Fibroblast of skin of right biceps (primary cell): ENCODE measurements at regions not wholly inside any gene's neighbourhood (a gene's known extent, or its start where the extent isn't known, plus 50 kb on each side); places are given as distances from the start of the nearest gene placed in this dataset.

Experiments
- DNase-seq: peaks from one replicate; pipeline ENCODE4 v3.0.0-alpha.2; 2013

DNA sequence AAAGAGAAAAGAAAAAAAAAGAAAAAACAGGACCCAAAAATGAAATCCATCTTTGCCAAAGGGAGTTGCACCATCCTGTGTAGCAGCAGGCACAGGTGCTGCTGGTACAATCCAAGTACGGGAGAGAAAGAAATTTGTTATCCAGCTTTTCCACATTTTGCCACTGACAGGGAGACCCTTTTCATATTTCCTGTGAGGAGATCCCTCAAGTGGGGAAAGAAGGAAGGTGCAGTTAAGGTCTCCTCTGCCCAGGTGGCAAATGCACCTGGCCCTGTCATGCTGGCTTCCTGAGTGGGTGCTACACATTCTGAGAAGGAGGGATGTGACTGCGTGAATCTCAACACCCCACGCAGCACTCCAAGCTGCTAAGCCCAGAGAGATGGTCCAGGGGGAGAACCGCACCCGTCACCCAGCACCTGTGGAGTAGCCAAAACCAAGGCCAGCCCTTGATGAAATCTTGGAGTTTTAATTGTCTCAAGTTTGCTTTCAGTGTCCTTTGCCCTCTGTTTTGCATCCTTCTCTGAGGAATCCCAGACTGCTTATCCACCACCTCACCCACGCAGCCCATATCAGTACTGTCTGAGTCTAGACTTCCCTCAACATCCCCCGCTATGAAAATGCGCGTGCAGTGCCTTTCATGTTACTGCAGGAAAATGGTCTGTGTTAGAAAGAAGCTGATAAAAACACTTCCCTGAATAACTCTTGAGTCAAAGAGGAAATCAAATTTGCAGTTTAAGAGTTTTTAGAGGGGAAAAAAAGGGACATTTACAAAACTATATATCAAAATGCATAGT lies 141.9 kb upstream of the THBS1 start:
- DNase-seq = no peak

DNA sequence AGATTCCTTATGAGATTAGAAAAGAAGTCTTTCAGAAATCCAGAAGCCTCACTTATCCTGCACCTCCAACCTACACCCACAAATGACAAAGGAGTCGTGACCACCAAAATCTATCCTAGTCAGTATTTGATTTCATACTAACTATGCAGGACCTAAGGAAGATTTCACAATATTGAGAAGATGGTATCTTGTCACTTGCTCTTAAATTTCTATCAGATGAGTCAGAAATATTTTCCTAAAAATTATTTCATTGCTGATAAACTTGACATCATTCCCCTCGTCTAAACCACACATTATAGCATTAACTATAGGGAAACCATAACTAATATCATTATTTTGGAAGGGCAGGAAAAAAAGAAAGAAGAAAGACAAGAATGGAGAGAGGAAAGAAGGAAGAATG lies 138.0 kb upstream of the THBS1 start:
- peak; percentile 41 for DNase-seq

DNA sequence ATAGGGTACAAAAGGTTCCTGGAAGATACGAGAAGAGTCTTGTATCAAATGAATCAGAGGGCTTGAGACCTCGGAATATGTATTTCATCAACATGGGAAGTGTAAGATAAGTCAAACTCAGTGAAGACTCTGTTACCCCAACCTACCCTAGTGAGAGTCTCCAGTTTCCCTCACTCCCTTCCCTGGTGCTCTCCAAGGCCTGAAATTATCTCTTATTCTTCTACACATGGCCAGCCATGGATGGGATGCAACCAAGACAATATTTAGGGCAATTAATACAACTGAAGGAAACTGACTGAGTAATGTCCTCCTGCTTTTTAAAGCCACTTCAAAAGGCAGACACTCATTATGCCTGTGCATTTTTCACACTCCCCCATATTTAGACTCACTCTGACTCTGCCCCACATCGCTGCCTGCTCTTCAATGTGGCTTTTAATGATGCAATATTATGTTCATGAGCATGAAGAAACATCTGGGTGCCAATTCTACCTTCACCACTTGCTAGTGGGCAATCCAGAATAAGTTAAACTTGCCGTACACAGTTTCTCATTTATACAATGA lies 137.1 kb upstream of the THBS1 start:
- no peak for DNase-seq

DNA sequence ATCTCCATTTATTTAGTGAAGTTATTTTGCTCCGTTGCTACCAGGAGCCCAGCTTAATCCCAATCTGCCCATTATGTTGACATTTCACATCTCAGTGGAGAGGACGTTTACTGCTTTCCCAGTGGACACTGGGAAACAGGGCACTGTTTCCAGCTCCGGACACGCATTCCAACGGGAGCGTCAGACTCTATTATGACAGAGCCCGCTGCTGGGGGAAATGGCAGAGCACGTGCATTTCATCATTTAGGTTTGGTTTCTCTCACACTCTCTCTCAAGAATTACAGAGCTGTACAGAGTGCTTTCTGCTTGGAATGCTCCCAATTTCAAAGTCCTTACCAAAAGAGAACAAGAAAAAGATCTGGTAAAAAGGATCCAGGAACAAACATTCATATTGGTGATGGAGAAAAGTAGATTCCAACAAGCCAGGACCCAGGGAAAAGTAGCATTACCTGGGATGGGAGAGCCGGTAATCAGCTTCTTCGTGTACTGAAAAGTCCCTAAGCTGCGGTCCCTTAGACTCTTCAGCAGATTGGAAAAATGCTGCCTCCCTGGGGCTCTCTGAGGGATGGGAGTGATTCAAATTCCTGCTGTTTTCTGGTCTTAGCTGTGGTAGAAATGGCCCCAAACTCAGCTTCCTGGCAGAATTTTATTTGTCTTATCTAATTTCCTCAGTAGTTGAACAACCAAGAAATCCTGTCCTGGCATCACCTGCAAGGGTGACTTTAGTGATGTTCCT lies 136.0 kb upstream of the THBS1 start:
- DNase-seq = no peak

DNA sequence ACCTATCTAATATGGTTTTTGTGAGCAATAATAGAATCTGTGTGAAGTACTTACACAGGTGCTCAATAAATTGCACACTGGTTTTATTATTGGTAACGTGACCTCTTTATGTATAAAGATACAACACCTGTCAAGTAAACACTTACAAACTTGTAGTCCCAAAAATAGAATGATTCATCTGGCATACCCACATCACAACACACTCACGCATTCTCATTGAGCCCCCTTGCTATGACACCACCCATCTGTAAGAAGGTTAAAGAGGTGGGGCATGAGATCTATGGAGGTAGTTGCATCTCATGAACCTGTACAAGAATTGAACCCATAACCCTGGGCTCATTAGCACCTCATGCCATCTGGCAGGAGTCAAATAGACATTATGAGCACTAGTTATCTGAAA lies 134.9 kb upstream of the THBS1 start:
- DNase-seq = no peak

DNA sequence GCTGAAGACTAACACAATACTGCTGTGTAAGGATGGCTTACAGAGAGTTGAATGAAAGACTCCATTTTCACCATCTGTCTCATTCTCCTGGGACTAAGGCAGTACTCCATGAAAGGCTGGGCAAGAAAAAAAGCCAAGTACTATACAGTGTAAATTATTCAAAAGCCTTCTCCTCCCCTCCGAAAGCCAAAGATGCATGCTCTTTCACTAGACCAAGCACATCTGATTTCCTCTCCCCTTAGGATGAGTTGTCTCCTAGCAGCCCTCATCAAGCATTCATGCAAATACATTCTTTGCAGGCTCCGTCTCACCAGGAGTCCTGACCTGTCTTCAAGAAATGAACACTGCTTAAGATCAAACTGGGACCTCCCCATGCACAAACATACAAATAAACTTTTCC lies 133.5 kb upstream of the THBS1 start:
- no peak for DNase-seq

DNA sequence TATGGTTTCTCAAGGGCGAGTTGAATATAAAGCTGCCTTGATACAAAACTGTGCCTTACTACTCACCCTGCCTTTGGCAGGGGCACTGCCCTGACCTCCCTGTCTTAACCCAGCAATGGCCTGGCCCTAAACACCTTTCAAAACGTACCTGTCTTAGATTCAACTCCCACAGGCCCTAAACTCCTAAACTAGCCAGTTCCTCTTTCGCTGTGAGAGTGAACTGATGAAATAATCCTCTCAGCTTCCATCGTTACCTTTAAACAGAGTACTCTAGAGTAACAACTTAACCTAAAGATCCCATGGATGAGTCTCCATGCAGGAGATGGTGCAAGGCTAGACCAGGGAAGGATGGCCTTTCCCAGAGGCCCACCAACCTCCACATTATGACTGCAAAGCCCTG lies 133.0 kb upstream of the THBS1 start:
- DNase-seq = no peak

DNA sequence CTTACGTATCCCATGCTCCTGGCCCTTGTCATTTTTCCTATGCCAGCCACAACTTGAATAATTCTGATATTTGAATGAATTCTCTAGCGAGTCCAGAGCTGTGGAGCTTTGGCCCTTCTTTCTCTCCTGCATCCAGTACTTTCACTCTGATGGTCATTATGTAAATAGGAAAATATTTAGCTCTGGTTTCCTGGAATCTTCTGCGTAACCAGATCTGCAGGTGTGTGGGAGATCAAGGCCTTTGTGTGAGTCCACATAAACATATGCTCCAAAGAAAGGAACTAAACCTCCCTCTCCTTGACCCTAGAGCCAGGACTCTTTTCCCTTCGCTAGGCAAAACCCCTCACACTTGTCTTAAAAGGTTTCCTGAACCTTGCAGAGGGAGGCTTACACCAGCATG lies 132.5 kb upstream of the THBS1 start:
- no peak for DNase-seq

DNA sequence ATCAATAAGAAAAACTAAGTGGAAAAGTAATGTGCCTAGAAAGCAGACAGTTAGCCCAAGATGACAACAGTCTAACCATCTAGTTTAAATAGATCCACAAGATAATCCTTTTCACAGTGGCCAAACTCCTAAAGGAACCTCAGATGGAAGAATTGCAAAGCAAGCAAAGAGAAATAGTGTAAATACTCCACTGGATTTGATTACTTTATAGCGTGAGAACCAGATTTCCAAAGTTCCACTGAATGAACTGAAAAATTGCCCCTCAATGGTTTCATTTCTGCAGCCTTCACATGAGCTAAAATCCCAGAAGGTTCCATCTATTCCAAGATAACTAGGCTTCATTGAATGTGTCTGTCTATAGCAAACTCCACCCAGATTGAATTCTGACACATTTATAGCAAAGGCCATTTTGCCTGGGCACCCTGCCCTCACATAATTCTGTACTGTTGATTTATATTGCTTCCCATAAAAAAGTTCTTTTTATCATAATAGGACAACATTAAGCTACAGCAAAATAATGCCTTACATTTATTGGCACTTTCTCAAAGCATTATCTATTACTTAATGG lies 129.7 kb upstream of the THBS1 start:
- DNase-seq = no peak

DNA sequence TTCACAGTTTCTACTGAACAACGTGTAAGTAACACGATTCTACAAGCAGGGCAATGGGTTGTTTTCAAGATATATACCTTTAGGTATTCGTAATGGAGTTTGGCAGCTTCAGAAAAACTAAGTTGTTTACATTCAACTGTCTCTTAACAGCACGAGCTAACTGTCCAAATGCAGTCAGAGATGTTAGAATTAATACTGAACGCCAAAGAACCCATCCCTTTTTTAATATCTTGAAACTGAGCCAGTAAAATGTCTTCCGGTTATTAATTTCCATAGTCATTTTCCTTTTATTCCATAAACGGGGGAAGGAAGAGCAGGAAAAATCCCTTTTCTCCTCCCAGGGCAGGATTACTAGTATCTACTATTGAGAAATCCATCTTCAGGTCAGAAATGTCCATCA lies 129.0 kb upstream of the THBS1 start:
- DNase-seq = no peak

DNA sequence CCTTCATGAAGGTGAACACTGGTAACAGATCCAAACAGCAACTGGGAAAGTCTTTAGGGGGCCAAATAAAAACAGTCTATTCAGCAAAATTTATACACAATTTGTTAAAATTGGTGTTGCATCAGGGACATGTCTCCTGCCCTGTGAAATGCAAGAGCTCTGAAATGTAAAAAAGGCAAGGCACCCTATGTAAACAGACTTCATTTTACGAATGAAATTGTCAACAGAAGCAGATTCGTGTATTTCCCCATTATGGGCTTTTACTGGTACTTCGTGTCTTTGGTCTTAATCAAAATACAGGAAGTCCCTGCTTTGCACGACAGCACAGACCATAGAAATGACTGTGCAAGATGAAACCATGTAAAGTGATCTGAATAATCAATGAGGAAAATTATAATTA lies 127.3 kb upstream of the THBS1 start:
- DNase-seq = no peak

DNA sequence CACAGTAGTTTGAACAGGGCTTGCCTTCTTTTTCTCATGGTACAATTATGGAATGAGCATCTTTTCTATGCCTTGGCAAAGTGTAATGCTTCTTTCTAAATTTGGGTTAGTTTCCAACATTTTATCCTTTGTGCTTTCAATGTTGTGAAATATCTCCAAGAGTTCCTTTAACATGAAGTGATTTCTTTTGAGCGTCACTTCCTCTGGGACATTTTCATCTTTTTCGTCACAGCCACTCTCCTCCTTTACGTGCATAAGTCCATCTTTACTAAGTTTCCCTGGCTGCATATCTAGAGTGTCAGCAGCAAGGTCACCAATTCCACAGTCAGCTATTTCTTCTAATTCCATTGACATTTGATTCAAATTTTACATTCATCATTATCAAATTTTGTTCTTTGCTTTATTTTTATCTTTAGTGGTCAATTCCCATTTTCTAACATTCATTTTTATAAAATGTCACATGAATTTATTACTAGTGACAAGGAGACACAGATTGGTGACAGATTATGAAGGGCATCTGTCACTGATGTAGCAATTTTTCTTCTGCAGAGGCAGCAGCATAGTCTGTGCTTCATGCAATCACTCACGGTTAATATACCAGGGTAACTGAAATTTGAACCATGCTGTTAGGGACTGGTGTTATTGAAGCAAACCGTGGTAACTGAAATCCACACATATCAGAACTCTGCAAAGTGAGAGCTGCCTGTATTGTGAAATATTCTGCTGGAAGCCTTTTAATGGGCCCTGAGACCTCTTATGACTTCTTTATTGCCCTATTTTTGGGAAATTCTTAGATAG lies 126.5 kb upstream of the THBS1 start:
- peak; percentile 57 for DNase-seq

DNA sequence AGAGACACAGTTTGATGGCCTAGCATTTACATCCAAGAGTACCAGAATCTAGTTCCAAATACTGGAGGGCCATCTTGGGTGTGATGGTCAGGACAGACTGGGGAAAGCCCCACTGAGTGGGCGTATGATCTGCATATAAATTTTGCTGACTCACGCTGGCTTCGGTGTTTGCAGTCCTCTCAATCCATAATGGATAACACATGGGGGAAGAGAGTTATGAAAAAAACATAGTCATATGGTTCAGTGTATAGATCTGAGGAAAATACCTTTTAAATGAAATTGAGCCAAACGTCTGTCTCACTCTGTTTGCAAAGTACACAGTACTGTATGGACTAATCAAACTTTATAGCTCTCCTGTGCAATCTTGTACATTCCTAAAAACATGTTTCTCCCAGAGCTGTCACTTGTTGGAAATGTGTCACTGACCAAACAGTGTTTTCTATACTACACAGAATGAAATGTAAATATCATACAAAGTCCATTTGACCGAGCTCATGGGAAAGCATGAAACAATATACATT lies 125.3 kb upstream of the THBS1 start:
- DNase-seq = peak; percentile 91

DNA sequence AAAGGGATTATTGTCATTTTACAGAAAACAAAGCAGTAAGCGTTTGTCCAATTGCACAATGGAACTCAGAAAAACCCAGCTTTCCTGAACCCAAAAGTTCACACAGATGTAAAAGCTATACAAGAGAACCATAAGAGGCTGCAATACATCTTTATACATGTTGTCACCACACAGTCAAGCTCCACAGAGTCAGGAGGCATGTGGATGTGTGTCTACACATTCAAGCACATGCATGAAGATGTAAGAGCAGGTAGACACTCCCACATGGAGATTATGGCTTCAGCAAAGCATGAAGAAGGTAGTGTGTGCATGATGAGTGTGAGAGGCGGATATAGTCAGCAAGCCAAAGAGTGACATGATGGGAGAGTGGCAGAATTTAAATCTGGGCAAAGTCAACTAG lies 124.7 kb upstream of the THBS1 start:
- DNase-seq = no peak

DNA sequence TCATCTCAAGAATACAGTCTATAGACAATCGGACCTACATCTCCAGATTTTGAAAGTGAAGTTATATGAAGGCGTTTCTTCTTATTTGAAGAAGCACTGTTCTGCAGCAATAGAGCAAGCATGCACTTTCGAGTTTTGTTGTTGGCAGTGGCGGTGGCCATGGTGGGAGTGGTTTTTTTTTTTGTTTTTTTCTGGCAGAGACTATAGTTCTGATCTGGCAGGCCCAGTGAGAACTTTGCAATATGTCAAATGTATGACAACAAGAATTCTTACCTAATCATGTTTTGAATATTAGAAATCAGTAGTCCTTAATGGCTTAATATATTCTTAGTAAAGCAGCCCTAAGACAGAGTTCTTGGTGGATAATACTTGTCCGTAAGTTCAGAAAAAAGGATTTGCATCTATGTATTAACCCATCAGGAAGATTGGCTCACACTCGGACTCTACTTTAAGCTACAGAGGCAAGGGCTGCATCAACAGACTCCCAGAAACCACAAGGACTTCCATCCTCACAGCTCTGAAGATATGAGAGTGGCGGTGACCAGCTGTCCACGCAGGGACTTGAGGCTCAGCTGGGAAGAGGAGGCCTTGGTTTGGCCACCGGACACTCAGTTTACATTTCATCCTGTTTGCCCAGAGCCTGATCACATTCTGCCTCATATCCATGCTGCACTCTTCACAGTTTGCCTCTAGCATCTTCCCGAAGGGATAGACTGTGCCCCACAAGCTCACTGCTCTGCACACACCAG lies 124.1 kb upstream of the THBS1 start:
- DNase-seq = no peak

DNA sequence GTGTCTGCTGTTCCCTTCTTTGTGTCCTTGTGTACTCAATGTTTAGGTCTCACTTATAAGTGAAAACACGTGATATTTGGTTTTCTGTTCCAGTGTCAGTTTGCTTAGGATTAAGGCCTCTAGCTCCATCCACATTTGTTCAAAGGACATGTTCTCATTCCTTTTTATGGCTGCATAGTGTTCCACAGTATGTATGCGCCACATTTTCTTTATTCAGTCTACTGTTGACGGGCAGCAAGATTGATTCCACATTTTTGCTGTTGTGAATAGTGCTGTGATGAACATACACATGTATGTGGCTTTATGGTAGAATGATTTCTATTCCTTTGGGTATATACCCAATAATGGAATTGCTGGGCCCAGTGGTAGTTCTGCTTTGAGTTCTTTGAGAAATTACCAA lies 122.7 kb upstream of the THBS1 start:
- no peak for DNase-seq

DNA sequence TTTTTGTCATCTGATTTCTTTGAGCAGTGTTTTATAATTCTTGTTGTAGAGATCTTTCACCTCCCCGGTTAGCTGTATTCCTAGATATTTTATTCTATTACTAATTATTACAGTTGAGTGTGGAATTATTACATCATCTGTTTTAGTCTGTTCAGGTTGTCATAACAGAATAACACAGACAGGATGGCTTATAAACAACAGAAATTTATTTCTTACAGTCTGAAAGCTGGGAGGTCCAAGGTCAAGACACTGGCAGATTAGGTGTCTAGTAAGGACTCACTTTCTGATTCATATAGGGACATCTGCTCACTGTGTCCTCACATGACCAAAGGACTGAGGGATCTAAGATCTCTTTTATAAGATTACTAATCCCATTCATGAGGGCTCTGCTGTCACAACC lies 121.3 kb upstream of the THBS1 start:
- no peak for DNase-seq

DNA sequence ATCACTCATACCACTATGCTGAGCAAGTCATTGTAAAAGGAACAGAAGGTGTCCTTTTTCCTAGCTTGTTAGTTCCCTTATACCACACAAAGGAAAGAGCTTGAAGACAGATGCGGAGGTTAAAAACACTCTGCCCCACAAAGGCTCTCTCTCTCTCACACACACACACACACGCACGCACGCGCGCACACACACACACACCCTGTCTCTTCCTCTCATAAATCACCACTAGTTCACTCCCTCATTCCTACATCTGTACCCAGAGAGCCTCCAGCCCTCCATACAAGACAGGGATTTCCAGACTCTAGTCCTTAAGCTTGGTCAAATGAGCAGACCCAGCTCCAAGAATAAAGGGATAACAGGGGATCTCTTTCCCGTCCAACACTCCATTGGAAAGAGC lies 120.1 kb upstream of the THBS1 start:
- DNase-seq = no peak

DNA sequence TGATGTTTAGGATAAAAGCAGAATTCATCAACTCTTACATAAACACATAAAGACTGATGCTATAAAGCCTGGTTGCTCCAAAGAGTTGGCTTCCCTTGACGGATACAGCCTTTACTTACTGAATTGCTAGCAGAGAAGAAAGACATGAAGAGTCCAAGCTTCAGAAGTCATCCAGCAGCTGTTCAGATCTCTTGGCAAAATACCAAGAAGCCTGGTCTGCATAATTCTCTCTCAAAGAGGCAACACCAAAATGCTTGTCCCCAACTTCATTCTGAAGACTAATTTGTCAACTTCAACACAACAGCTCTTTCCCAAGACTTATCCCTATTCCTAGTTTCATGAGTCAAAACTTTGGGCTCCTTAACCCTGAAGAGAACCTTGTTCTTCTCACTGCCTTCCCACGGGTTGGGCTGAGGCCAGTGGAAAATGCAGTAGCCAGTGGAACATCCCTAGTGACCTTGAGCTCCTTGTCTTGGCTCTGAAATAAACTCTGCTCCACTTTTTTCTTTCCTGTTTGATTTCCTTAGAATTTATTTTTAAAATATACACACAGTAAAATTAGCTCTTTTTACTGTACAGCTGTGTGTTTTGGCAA lies 119.2 kb upstream of the THBS1 start:
- no peak for DNase-seq

DNA sequence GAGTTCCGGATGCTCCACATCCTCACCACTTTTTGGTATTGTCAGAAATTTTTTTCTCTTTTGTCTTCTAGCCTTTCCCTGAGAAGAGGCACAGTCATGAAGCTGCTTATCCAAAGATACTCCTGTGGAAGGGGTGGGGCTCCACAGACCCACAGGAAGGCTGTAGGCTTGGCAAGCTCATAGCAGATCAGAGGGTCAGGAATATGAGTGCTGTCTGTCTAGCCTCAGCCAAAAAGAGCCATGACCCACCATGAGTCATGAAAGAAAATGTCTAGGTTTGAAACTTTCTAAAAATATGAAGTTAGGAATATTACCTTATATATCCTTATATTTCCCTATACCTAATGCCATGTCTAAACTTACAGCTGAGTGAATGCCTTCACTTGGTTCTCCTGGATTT lies 118.2 kb upstream of the THBS1 start:
- DNase-seq = peak; percentile 91

DNA sequence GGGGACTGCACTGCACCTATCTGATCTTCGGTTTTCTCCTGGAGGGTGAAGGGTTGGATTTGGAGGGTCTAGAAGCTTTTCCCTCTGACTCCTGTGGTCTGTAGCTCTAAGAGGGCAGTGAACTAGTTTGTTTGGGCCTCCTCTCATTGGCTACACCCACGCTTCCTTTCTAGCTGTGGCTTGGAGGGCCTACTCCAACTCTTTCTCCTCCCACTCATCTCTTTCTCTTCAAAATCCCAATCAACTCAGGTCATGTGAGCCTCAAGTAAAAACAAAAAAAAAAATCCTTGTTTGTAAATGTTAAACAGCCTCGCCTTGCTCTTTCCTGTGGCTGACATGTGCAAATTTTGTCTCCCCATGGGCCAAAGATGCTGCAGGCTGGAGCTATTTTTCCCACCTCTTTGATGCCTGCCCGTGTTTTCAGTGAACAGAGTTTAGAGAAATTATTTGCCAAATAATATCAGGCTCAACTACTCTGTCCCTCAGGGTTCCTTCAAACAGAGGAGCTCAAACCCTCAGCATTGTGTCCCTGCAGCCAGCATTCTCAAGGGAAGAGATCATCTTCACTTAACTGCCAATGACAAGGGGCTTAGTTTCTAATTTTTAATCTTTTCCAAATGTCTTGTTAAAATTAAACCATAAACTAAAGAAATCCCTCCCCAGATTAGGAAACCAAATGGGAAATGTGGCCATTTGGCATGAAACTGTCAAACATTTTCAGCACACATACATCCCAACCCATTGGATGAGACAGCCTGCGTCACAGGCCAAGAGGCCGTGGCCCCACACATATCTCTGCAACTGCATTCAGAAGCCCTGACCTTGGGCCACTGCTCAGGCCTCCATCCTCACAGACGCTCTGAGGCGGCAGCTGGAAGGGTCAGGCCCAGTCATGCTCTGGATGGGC lies 114.8 kb upstream of the THBS1 start:
- DNase-seq = peak; percentile 56
